HL-60 (cell line): ENCODE measurements at regions not wholly inside any gene's neighbourhood (a gene's known extent, or its start where the extent isn't known, plus 50 kb on each side); places are given as distances from the start of the nearest gene placed in this dataset.
"Not testable (repeated sequence)": the region's sequence is repeated elsewhere in the genome, so short reads cannot be mapped to it uniquely, and the experiment has no call there.

Source experiments
- DNase-seq, 2 experiments: peaks; one replicate each; pipeline ENCODE4 v3.0.0-alpha.2; 2010 to 2020; ENCODE audit warnings: low read depth in 1 of 2, low spot score in 1 of 2
- H3K27ac ChIP-seq: fragments of 250-450 bp; sonication (Bioruptor Pico); replicated peaks from 2 replicates; pipeline ENCODE4 v1.5.1; 2020; ENCODE audit warnings: mild to moderate bottlenecking, moderate library complexity
- H3K27me3 ChIP-seq: fragments of 250-450 bp; sonication (Bioruptor Pico); 2 replicates; pipeline ENCODE4 v1.5.1; 2021; ENCODE audit warnings: mild to moderate bottlenecking, moderate library complexity; ENCODE audit not compliant: insufficient read depth, poor library complexity, severe bottlenecking
- H3K4me3 ChIP-seq: replicated peaks from 2 replicates; pipeline ENCODE4 v1.5.1; 2011; ENCODE audit warnings: mild to moderate bottlenecking, control low read depth, low read length; ENCODE audit not compliant: insufficient read depth
- CTCF ChIP-seq: IDR thresholded peaks from one replicate; pipeline ENCODE4 v1.5.1; 2011; ENCODE audit warnings: low read length, control low read depth, inconsistent platforms; ENCODE audit not compliant: insufficient read depth
- GABPA ChIP-seq: IDR thresholded peaks from 2 replicates; pipeline ENCODE4 v1.6.1; 2012; ENCODE audit warnings: low read depth
- POLR2AphosphoS5 ChIP-seq: IDR thresholded peaks from 2 replicates; pipeline ENCODE4 v1.6.1; 2012; ENCODE audit warnings: low read depth
- REST ChIP-seq: IDR thresholded peaks from 2 replicates; pipeline ENCODE4 v1.6.1; 2012; ENCODE audit warnings: low read depth; ENCODE audit not compliant: insufficient replicate concordance
- SPI1 ChIP-seq: IDR thresholded peaks from 2 replicates; pipeline ENCODE4 v1.6.1; 2012; ENCODE audit warnings: low read depth, mild to moderate bottlenecking, borderline replicate concordance

- TF ChIP-seq GABPA (no peak), REST (no peak), SPI1 (no peak), CTCF (no peak), POLR2AphosphoS5 (no peak)
- DNase-seq: no peak
- H3K27me3 ChIP-seq: no peaks in the 10 kb centered on the region
- no peak overlapping the region for H3K4me3 ChIP-seq
- no peak overlapping the region for H3K27ac ChIP-seq
Observed at GRCh38 chr7:131157530-131158243, 170.0 kb upstream of the MKLN1 start.

GRCh38 chr7:131158244-131158636 is 169.4 kb upstream of the MKLN1 start:
- H3K27me3 ChIP-seq, DNase-seq, H3K4me3 ChIP-seq, H3K27ac ChIP-seq: not testable (repeated sequence)

GRCh38 chr7:131159961-131160361 is 167.7 kb upstream of the MKLN1 start:
- H3K27me3 ChIP-seq: no peaks in the 10 kb centered on the region
- no peak for TF ChIP-seq CTCF
- no peak for TF ChIP-seq POLR2AphosphoS5
- TF ChIP-seq REST: no peak
- TF ChIP-seq GABPA: no peak
- TF ChIP-seq SPI1: no peak
- DNase-seq: no peak
- H3K27ac ChIP-seq: no peak overlapping the region
- no peak overlapping the region for H3K4me3 ChIP-seq

GRCh38 chr7:131161103-131161502 is 166.6 kb upstream of the MKLN1 start:
- DNase-seq: no peak
- H3K27ac ChIP-seq: no peak overlapping the region
- no peaks in the 10 kb centered on the region for H3K27me3 ChIP-seq
- TF ChIP-seq CTCF (no peak), GABPA (no peak), SPI1 (no peak), REST (no peak), POLR2AphosphoS5 (no peak)
- no peak overlapping the region for H3K4me3 ChIP-seq
